ENCODE measurements at regions not wholly inside any gene's neighbourhood (a gene's known extent, or its start where the extent isn't known, plus 50 kb on each side); places are given as distances from the start of the nearest gene placed in this dataset.
"Not testable (repeated sequence)": the region's sequence is repeated elsewhere in the genome, so short reads cannot be mapped to it uniquely, and the experiment has no call there.

GRCh38 chr17:31798205-31798724, 60.8 kb downstream of the COPRS start:
- DNase-seq (ENCODE audit: low spot score), result no peak

GRCh38 chr17:31795941-31796340, 63.1 kb downstream of the COPRS start:
- DNase-seq (ENCODE audit: low spot score), result not testable (repeated sequence)

GRCh38 chr17:31794111-31794510, 64.9 kb downstream of the COPRS start:
- no peak for DNase-seq (ENCODE audit: low spot score)

- not testable (repeated sequence) for DNase-seq (ENCODE audit: low spot score)
These were observed 65.4 kb downstream of the COPRS start for GRCh38 chr17:31793634-31794033.

- no peak for DNase-seq (ENCODE audit: low spot score)
These were observed 66.9 kb downstream of the COPRS start for GRCh38 chr17:31792007-31792585.

- no peak for DNase-seq (ENCODE audit: low spot score)
These were observed 69.1 kb downstream of the COPRS start for GRCh38 chr17:31789707-31790505.

GRCh38 chr17:31788956-31789355, 70.1 kb downstream of the COPRS start:
- no peak for DNase-seq (ENCODE audit: low spot score)

- no peak for DNase-seq (ENCODE audit: low spot score)
These were observed 70.5 kb downstream of the COPRS start for GRCh38 chr17:31788571-31788946.

- no peak for DNase-seq (ENCODE audit: low spot score)
These were observed 71.0 kb downstream of the COPRS start for GRCh38 chr17:31787857-31788570.

GRCh38 chr17:31786796-31787481, 72.1 kb downstream of the COPRS start:
- DNase-seq (ENCODE audit: low spot score), result no peak

- DNase-seq (ENCODE audit: low spot score), result no peak
These were observed 78.6 kb downstream of the COPRS start for GRCh38 chr17:31780483-31780882.

GRCh38 chr17:31778523-31778922, 80.5 kb downstream of the COPRS start:
- DNase-seq (ENCODE audit: low spot score), result no peak

- not testable (repeated sequence) for DNase-seq (ENCODE audit: low spot score)
These were observed 87.7 kb downstream of the COPRS start for GRCh38 chr17:31771328-31771727.

- not testable (repeated sequence) for DNase-seq (ENCODE audit: low spot score)
These were observed 88.5 kb downstream of the COPRS start for GRCh38 chr17:31770501-31770900.

- DNase-seq (ENCODE audit: low spot score), result not testable (repeated sequence)
These were observed 97.1 kb downstream of the COPRS start for GRCh38 chr17:31761836-31762510.

- DNase-seq (ENCODE audit: low spot score), result no peak
These were observed 100.4 kb downstream of the COPRS start for GRCh38 chr17:31758646-31759045.

GRCh38 chr17:31757097-31757496, 101.9 kb downstream of the COPRS start:
- DNase-seq (ENCODE audit: low spot score), result no peak

GRCh38 chr17:31754239-31754945, 104.7 kb downstream of the COPRS start:
- no peak for DNase-seq (ENCODE audit: low spot score)

GRCh38 chr17:31753011-31753410, 106.0 kb downstream of the COPRS start:
- no peak for DNase-seq (ENCODE audit: low spot score)

GRCh38 chr17:31752584-31752983, 106.5 kb downstream of the COPRS start:
- DNase-seq (ENCODE audit: low spot score), result no peak

GRCh38 chr17:31750578-31750977, 108.5 kb downstream of the COPRS start:
- no peak for DNase-seq (ENCODE audit: low spot score)
